Neural cell (in vitro differentiated cells): ENCODE measurements at regions not wholly inside any gene's neighbourhood (a gene's known extent, or its start where the extent isn't known, plus 50 kb on each side); places are given as distances from the start of the nearest gene placed in this dataset.

ENCODE experiments used
- H2AFZ ChIP-seq: fragments of 200-600, 300-800 bp; sonication (generic), shearing (Covaris generic); 2 replicates; pipeline ENCODE4 v1.6.0; 2014; ENCODE audit warnings: low read depth, mild to moderate bottlenecking, antibody characterized with exemption, low read length, moderate library complexity
- H3F3A ChIP-seq: fragments of 200-600 bp; shearing (Covaris generic); 2 replicates; pipeline ENCODE4 v1.6.1; 2016; ENCODE audit warnings: mild to moderate bottlenecking, moderate library complexity, mixed read lengths, antibody characterized with exemption, low read length; ENCODE audit not compliant: insufficient read depth, poor library complexity, severe bottlenecking
- H3K27ac ChIP-seq: fragments of 200-600, 300-800 bp; sonication (generic), shearing (Covaris generic); 2 replicates; pipeline ENCODE4 v1.5.1; 2014; ENCODE audit warnings: mild to moderate bottlenecking, low read length, moderate library complexity
- H3K27me3 ChIP-seq: fragments of 300-800, 200-600 bp; sonication (generic), shearing (Covaris generic); 2 replicates; pipeline ENCODE4 v1.6.0; 2014; ENCODE audit warnings: mild to moderate bottlenecking, low read depth, low read length, moderate library complexity; ENCODE audit not compliant: insufficient read depth
- H3K36me3 ChIP-seq: fragments of 300-800, 200-600 bp; sonication (generic), shearing (Covaris generic); 2 replicates; pipeline ENCODE4 v1.5.1; 2014; ENCODE audit warnings: mild to moderate bottlenecking, antibody characterized with exemption, low read length, moderate library complexity; ENCODE audit not compliant: insufficient read depth
- H3K4me2 ChIP-seq: fragments of 300-800, 200-600 bp; sonication (generic), shearing (Covaris generic); 2 replicates; pipeline ENCODE4 v1.6.0; 2014; ENCODE audit warnings: mild to moderate bottlenecking, low read length
- H3K4me3 ChIP-seq: fragments of 300-800, 200-600 bp; sonication (generic), shearing (Covaris generic); 2 replicates; pipeline ENCODE4 v1.5.1; 2014; ENCODE audit warnings: mild to moderate bottlenecking, low read length, moderate library complexity
- H3K79me2 ChIP-seq: fragments of 200-600 bp; shearing (Covaris generic); replicated peaks from 2 replicates; pipeline ENCODE4 v1.6.0; 2014; ENCODE audit warnings: mild to moderate bottlenecking, low read length, moderate library complexity; ENCODE audit not compliant: insufficient read depth
- H3K9ac ChIP-seq: fragments of 300-800, 200-600 bp; sonication (generic), shearing (Covaris generic); 2 replicates; pipeline ENCODE4 v1.6.1; 2016; ENCODE audit warnings: mild to moderate bottlenecking, low read length, mixed read lengths
- H3K9me2 ChIP-seq: fragments of 200-600 bp; shearing (Covaris generic); 2 replicates; pipeline ENCODE4 v1.6.1; 2016; ENCODE audit warnings: mild to moderate bottlenecking, low read length, mixed read lengths; ENCODE audit not compliant: insufficient read depth
- H3K9me3 ChIP-seq: fragments of 200-600, 300-800 bp; sonication (generic), shearing (Covaris generic); 2 replicates; pipeline ENCODE4 v1.6.1; 2016; ENCODE audit warnings: mild to moderate bottlenecking, mixed run types, low read length, moderate library complexity, mixed read lengths
- H4K20me1 ChIP-seq: fragments of 200-600 bp; shearing (Covaris generic); 2 replicates; pipeline ENCODE4 v1.6.1; 2016; ENCODE audit warnings: mild to moderate bottlenecking, mixed run types; ENCODE audit not compliant: insufficient read depth
- EP300 ChIP-seq: fragments of 450-650 bp; conservative IDR thresholded peaks from 2 replicates; pipeline ENCODE4 v1.6.1; 2014; ENCODE audit warnings: antibody characterized with exemption, mild to moderate bottlenecking, moderate library complexity; ENCODE audit not compliant: poor library complexity, severe bottlenecking
- EZH2 ChIP-seq: fragments of 200-600, 300-800 bp; shearing (Covaris generic), sonication (generic); IDR thresholded peaks from 2 replicates; pipeline ENCODE4 v1.6.1; 2014; ENCODE audit warnings: antibody characterized with exemption, low read length, borderline replicate concordance, mild to moderate bottlenecking; ENCODE audit not compliant: insufficient read depth, poor library complexity, severe bottlenecking
- MXI1 ChIP-seq: fragments of 450-650 bp; conservative IDR thresholded peaks from 2 replicates; pipeline ENCODE4 v1.6.1; 2014; ENCODE audit warnings: antibody characterized with exemption, mild to moderate bottlenecking; ENCODE audit not compliant: poor library complexity, severe bottlenecking
- POLR2AphosphoS5 ChIP-seq: IDR thresholded peaks from 2 replicates; pipeline ENCODE4 v1.6.1; 2012
- RAD21 ChIP-seq: fragments of 450-650 bp; conservative IDR thresholded peaks from 2 replicates; pipeline ENCODE4 v1.6.1; 2014; ENCODE audit warnings: antibody characterized with exemption, mild to moderate bottlenecking, moderate library complexity
- REST ChIP-seq: IDR thresholded peaks from 2 replicates; pipeline ENCODE4 v1.6.1; 2012; ENCODE audit warnings: borderline replicate concordance
- SMC3 ChIP-seq: fragments of 450-650 bp; conservative IDR thresholded peaks from 2 replicates; pipeline ENCODE4 v1.6.1; 2014; ENCODE audit warnings: antibody characterized with exemption, mild to moderate bottlenecking, moderate library complexity; ENCODE audit not compliant: poor library complexity
- TAF1 ChIP-seq: IDR thresholded peaks from 2 replicates; pipeline ENCODE4 v1.6.1; 2012; ENCODE audit warnings: low read depth
- TF ChIP-seq, protein P1 (sequence below): fragments of 450-650 bp; IDR thresholded peaks from 2 replicates; pipeline ENCODE4 v1.5.1; 2014; ENCODE audit warnings: antibody characterized with exemption, mild to moderate bottlenecking, moderate library complexity; ENCODE audit not compliant: poor library complexity, severe bottlenecking

DNA sequence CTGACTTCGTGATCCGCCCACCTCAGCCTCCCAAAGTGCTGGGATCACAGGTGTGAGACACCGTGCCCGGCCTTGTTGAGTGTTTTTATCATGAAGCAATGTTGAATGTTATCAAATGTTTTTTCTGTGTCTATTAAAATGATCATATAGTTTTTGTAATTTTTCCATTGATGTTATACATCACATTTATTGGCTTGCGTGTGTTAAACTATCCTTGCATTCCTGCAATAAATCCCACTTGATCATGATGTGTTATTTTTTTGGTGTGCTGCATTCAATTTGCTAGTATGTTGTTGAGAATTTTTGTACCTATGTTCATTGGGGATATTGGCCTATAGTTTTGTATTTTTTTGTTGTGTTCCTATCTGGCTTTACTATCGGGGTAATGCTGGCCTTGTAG, 113.1 kb upstream of the PARD3B start:
- Histone ChIP-seq H2AFZ (no peak overlapping the region), H3K9me3 (no peaks in the 10 kb centered on the region), H3K27me3 (no peaks in the 10 kb centered on the region), H4K20me1 (no peaks in the 10 kb centered on the region), H3K4me2 (no peak overlapping the region), H3K9ac (no peak overlapping the region), H3K79me2 (no peaks in the 10 kb centered on the region), H3K4me3 (no peak overlapping the region), H3K36me3 (no peaks in the 10 kb centered on the region), H3K27ac (no peak overlapping the region), H3K9me2 (no peaks in the 10 kb centered on the region), H3F3A (no peaks in the 10 kb centered on the region)
- TF ChIP-seq EZH2 (no peak), RAD21 (no peak), POLR2AphosphoS5 (no peak), SMC3 (no peak), EP300 (no peak), REST (no peak), MXI1 (no peak), TAF1 (no peak)
- TF ChIP-seq, protein P1, sequence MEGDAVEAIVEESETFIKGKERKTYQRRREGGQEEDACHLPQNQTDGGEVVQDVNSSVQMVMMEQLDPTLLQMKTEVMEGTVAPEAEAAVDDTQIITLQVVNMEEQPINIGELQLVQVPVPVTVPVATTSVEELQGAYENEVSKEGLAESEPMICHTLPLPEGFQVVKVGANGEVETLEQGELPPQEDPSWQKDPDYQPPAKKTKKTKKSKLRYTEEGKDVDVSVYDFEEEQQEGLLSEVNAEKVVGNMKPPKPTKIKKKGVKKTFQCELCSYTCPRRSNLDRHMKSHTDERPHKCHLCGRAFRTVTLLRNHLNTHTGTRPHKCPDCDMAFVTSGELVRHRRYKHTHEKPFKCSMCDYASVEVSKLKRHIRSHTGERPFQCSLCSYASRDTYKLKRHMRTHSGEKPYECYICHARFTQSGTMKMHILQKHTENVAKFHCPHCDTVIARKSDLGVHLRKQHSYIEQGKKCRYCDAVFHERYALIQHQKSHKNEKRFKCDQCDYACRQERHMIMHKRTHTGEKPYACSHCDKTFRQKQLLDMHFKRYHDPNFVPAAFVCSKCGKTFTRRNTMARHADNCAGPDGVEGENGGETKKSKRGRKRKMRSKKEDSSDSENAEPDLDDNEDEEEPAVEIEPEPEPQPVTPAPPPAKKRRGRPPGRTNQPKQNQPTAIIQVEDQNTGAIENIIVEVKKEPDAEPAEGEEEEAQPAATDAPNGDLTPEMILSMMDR = no peak

DNA sequence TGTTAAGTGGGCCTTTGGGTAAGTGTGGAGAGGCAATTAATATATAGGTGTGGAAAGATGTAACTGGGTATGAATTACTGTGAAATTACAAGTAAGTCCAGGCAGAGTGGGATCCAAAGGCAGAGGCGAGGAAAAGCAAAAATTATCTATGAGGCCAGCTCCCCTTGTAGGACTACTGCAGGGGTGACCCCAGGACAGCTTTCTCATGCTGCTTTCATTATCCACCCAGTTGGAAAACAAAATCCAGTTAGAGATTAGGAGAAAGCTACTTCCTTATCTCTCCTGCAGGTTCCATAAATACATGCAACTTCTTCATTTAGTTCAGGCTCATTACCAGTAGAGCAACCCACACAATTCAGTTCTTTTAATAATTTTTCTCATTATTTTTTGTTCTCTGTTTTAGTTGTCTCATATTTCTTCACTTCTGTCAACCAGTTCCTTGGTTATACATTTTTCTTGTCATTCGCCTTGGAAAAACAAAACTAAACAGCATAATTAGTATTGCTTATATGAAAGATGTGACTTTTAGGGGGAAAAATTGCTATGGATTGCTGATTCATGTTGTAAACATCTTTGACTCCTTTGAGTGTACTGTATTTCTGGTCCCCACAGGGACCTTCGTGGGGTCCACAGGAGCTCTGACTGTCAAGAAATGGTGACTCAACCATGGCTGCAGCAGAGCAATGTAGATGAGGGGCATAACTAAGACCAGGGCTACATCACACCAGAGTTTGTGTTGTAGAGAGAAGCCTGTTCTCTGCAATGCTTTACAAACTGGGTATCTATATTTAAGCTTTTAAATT, 110.4 kb upstream of the PARD3B start:
- no peaks in the 10 kb centered on the region for H3K79me2 ChIP-seq
- H2AFZ ChIP-seq = no peak overlapping the region
- H3F3A ChIP-seq = no peaks in the 10 kb centered on the region
- H3K27ac ChIP-seq = no peak overlapping the region
- no peak overlapping the region for H3K4me2 ChIP-seq
- H3K9ac ChIP-seq = no peak overlapping the region
- H3K9me2 ChIP-seq = no peaks in the 10 kb centered on the region
- no peaks in the 10 kb centered on the region for H4K20me1 ChIP-seq
- no peaks in the 10 kb centered on the region for H3K27me3 ChIP-seq
- no peak overlapping the region for H3K4me3 ChIP-seq
- no peaks in the 10 kb centered on the region for H3K9me3 ChIP-seq
- no peaks in the 10 kb centered on the region for H3K36me3 ChIP-seq
- TF ChIP-seq RAD21 (no peak), EZH2 (no peak)
- TF ChIP-seq, protein P1 = no peak
